ENCODE measurements at regions not wholly inside any gene's neighbourhood (a gene's known extent, or its start where the extent isn't known, plus 50 kb on each side); places are given as distances from the start of the nearest gene placed in this dataset.

DNA sequence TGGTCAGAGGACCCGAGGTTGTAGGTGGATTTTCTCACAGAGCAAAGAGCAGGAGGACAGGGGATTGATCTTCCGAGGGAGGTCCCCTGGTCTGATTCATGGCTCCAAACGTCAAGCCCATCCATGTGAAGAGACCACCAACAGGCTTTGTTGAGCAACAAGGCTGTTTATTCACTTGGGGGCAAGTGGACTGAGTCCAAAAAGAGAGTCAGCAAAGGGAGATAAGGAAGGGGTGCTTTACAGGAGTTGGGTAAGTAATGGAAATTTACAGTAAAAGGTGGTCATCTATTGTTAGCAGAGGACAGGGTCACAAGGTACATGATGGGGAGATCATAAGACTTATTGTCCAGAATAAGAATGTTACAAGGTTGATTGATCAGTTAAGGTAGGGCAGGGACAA is 2285.8 kb downstream of the TP53TG3F start:
- DNase-seq (ENCODE audit: low read depth in 4 of 4, low spot score in 3 of 4): no peak

DNA sequence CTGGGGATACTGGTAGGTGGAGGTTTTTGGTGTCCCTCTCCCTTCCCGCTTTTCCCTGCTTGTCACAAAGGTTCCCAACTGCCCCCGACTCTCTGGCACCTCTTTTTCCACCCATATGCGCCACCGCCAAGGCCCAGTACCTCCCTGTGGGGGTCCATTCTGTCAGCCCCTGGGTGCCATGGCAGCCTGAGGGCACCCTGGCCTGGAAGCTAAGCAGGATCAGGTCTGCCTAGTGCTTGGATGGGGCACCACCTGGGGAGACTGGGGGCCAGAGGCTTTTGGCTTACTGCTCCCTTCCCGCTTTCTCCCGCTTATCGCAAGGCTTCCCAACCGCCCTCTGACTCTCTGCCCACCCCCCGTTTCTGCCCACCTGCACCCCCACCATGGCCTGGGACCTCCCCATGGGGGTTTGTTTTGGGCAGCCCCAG is 2286.4 kb downstream of the TP53TG3F start:
- DNase-seq (ENCODE audit: low read depth in 4 of 4, low spot score in 3 of 4): no peak

DNA sequence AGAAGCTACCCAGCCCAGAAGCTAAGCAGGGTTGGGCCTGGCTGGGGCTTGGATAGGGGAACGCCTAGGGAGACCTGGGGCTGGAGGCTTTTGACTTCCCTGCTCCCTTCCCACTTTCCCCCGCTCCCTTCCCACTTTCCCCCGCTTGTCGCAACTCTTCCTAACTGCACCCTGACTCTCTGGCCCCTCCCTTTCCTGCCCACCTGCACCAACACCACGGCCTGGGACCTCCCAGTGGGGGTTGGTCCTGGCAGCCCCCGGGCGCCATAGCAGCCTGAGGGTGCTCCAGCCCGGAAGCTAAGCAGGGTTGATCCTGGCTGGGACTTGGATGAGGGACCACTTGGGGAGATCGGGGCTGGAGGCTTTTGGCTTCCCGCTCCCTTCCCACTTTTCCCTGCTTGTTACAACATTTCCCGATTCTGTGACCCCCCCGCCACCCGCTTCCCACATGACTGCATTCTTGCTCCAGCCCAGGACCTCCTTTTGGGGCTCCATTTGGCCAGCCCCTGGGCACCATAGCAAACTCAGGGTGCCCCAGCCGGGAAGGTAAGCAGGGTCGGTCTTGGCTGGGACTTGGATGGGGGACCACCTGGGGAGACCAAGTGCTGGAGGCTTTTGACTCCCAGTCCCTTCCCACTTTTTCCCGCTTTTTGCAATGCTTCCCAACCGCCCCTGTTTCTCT is 2287.0 kb downstream of the TP53TG3F start:
- no peak for DNase-seq (ENCODE audit: low read depth in 4 of 4, low spot score in 3 of 4)

DNA sequence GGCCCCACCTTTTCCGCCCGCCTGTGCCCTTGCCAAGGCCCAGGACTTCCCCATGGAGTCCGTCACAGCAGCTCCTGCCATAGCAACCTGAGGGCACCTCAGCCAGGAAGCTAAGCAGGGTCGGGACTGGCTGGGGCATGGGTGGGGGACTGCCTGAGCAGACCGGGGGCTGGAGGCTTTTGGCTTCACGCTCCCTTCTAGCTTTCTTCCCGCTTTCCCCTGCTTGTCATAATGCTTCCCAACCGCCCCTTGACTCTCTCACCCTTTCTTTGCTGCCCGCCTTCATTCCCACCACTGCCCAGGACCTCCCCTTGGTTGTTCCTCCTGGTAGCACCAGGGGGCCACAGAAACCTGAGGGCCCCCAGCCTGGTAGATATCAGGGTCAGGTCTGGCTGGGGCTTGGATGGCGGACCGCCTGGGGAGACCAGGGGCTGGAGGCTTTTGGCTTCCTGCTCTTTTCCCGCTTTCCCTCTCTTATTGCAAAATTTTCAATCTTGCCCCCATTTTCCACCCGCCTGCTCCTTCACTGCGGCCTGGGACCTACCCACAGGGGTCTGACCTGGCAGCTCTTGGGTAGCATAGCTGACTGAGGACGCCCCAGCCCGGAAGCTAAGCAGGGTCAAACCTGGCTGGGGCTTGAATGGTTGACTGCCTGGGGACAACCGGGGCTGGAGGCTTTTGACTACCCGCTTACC is 2287.7 kb downstream of the TP53TG3F start:
- DNase-seq (ENCODE audit: low read depth in 4 of 4, low spot score in 3 of 4): no peak

DNA sequence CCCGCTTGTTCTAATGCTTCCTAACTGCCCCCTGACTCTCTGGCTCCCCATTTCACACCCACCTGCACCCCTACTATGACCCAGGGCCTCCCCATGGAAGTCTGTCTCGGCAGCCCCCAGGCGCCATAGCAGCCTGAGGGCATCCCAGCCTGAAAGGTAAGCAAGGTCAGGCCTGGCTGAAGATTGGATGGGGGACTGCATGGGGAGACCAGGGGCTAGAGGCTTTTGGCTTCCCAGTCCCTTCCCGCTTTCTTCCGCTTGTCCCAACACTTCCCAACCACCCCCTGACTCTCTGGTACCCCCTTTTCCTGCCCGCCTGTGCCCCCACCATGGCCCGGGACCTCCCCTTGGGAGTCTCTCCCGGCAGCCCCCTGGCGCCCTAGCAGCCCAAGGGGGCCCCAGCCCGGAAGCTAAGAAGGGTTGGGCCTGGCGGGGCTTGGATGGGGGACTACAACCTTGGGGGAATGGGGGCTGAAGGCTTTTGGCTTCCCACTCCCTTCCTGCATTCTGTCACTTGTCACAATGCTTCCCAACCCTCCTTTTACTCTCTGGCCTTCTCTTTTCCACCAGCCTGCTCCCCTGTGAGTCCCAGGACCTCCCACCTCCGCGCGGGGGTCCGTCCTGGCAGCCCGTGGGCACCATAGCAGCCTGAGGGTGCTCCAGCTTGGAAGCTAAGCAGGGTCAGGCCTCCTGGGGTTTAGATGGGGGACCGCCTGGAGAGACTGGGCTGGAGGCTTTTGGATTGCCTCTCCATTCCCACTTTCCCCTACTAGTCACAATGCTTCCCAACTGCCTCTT is 2288.4 kb downstream of the TP53TG3F start:
- no peak for DNase-seq (ENCODE audit: low read depth in 4 of 4, low spot score in 3 of 4)

DNA sequence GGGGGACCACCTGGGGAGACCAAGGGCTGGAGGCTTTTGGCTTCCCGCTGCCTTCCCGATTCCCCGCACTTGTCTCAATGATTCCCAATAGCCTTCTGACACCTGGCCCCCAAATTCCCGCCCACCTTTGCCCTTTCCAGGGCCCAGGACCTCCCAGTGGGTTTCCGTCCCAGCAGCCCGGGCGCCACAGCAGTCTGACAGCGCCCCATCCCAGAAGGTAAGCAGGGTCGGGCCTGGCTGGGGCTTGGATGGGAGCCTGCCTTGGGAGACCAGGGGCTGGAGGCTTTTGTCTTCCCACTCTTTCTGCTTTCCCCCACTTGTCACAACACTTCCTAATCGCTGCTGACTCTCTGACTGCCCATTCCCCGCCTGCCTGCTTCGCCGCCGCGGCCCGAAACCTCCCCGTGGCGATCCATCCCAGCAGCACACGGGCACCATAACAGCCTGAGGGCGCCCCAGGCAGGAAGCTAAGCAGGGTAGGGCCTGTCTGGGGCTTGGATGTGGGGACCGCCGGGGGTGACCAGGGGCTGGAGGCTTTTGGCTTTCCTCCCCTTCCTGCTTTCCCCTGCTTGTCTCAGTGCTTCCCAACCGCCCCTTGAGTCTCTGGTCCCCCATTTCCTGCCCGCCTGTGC is 2289.3 kb downstream of the TP53TG3F start:
- no peak for DNase-seq (ENCODE audit: low read depth in 4 of 4, low spot score in 3 of 4)

DNA sequence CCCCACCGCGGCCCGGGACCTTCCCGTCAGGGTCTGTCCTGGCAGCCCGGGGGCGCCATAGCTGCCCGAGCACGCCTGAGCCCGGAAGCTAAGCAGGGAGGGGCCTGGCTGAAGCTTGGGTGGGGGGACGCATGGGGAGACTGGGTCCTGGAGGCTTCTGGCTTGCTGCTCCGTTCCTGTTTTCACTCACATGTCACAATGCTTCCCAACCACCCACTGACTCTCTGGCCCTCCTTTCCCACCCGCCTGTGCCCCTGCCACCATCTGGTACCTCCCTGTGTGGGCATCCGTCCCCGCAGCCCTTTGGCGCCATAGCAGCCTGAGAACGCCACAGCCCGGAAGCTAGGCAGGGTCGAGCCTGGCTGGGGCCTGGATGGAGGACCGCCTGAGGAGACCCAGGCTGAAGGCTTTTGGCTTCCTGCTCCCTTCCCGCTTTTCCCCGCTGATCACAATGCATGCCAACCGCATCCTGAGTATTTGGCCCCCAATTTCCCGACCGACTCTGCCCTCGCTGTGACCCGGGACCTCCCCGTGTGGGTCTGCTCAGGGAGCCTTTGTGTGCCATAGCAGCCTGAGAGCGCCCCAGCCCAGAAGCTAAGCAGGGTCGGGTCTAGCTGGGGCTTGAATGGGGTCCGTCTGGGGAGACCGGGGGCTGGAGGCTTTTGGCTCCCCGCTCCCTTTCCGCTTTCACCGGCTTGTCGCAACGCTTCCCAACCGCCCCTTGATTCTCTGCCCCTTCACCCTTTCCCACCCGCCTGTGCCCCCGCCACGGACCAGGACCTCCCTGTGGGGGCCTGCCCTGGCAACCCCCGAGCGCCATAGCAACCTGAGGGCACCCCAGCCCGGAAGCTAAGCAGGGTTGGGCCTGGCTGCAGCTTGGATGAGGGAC is 2290.1 kb downstream of the TP53TG3F start:
- DNase-seq (ENCODE audit: low read depth in 4 of 4, low spot score in 3 of 4): no peak

DNA sequence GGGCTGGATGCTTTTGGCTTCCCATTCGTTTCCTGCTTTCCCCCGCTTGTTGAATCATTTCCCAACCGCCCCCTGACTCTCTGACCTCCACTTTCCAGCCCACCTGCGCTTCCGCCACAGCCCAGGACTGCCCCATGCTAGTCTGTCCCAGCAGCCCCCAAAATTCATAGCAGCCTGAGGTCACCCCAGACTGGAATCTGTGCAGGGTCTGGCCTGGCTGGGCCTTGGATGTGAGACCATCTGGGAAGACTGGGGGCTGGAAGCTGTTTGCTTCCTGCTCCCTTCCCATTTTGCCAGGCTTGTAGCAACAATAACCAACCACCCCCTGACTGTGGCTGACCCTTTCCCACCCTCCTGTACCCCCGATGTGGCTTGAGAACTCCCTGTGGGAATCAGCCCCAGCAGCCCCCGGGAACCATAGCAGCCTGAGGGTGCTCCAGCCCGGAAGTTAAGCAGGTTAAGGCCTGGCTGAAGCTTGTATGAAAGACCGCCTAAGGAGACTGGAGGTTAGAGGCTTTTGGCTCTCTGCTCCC is 2290.8 kb downstream of the TP53TG3F start:
- DNase-seq (ENCODE audit: low read depth in 4 of 4, low spot score in 3 of 4): no peak

DNA sequence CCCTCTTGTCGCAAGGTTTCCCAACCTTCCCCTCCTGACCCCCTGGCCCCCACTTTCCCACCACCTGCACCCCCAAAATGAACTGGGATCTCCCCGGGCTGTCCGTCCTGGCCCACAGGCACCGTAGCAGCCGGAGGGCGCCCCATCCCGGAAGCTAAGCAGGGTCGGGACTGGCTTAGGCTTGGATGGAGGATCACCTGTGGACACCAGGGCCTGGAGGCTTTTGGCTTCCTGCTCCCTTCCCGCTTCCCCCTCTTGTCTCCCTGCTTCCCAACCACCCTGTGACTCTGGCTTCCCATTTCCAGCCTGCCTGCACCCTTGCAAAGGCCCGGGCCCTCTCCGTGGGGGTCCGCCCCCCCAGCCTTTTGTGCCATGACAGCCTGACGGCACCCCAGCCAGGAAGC is 2291.3 kb downstream of the TP53TG3F start:
- DNase-seq (ENCODE audit: low read depth in 4 of 4, low spot score in 3 of 4): no peak

DNA sequence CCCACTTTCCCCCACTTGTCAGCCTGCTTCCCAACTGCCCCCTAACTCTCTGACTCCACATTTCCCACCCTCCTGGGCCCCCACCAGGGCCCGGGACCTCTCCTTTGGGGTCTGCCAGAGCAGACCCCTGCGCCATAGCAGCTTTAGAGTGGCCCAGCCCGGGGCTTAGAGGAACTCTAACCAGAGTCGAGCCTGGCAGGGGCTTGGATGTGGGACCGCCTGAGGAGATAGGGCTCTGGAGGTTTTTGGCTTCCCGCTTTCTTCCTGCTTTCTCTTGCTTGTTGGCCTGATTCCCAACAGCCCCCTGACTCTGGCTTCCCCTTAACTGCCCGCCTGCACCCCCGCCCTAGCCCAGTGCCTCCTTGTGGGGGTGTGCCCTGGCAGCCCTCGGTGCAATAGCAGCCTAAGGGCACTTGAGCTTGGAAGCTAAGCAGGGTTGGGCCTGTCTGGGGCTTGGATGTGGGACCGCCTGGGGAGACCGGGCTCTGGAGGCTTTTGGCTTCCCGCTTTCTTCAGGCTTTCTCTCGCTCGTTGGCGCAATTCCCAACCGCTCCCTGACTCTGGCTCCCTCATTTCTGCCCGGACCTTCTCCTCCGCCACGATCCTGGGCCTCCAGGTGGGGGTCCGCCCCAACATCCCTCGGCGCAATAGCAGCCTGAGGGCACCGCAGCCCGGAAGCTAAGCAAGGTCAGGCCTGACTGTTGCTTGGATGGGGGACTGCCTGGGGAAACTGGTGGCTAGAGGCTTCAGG is 2292.0 kb downstream of the TP53TG3F start:
- no peak for DNase-seq (ENCODE audit: low read depth in 4 of 4, low spot score in 3 of 4)

DNA sequence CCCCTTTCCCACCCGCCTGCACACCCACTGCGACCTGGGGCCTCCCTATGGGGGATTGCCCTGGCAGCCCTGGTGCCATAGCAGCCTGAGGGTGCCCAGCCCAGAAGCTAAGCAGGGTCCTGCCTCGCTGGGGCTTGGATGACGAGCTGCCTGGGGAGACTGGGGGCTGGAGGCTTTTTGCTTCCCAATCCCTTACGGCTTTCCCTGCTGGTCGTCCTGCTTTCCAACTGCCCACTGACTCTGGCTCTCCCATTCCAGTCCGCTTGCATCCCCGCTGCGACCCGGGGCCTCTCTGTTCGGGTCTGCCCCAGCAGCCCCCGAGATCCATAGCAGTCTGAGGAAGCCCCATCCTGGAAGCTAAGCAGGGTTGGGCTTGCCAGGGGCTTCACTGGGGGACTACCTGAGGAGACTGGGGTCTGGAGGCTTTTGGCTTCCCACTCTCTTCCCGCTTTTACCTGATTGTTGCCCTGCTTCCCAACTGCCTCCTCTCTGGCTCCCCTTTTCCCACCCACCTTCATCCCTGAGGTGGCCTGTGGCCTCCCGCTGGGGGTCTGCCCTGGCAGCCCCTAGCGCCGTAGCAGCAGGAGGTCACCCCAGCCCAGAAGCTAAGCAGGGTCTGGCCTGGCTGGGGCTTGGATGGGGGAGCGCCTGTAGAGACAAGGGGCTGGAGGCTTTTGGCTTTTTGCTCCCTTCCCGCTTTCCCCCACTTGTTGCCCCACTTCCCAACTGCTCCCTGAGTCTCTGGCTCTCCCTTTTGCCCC is 2292.8 kb downstream of the TP53TG3F start:
- DNase-seq (ENCODE audit: low read depth in 4 of 4, low spot score in 3 of 4): no peak

DNA sequence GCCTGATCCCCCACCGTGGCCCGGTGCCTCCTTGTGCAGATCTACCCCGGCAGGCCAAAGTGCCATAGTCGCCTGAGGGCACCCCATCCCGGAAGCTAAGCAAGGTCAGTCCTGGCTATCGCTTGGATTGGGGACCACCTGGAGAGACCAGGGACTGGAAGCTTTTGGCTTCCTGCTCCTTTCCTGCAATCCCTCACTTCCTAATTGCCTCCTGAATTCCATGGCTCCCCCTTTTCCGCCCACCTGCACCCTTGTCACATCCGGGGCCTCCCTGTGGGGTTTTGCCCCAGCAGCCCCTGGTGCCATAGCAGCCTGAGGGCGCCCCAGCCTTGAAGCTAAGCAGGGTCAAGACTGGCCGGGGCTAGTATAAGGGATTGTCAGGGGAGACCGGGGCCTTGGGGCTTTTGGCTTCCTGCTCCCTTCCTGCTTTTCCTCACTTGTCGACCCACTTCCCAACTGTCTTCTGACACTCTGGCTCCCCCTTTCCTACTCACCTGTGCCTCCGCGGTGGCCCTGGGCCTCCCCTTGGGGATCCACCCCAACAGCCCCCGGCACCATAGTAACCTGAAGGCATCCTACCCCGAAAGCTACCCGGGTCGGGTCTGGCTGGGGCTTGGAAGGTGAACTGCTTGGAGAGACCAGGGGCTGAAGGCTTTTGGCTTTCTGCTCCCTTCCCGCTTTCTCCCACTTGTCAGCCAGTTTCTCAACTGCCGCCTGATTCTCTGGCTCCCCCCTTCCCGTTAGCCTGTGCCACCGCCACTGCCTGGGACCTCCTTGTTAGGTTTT is 2293.6 kb downstream of the TP53TG3F start:
- DNase-seq (ENCODE audit: low read depth in 4 of 4, low spot score in 3 of 4): no peak

DNA sequence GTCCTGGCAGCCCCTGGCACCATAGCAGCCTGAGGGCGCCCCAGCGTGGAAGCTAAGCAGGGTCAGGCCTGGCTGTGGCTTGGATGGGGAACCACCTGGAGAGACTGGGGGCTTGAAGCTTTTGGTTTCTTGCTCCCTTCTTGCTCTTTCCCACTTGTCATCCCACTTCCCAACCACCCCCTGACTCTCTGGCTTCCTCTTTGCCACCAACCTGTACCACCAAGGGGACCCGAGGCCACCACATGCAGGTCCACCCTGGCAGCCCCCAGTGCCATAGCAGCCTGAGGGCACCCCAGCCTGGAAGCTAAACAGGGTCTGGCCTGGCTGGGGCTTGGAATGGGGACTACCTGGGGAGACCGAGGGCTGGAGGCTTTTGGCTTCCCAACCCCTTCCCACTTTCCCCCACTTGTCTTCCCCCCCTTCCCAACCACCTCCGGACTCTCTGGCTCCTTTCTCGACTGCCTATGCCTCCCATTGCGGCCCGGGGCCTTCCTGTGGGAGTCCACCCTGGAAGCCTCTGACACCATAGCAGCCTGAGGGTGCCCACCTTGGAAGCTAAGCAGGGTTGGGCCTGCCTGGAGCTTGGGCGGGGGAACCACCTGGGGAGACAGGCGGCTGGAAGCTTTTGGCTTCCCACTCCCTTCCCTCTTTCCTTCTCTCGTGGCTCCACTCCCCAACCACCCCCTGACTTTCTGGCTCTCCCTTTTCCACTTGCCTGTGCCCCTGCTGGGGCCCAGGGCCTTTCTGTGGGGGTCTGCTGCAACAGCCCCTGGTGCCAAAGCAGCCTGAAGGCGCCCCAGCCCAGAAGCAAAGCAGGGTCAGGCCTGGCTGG is 2294.4 kb downstream of the TP53TG3F start:
- DNase-seq (ENCODE audit: low read depth in 4 of 4, low spot score in 3 of 4): no peak

DNA sequence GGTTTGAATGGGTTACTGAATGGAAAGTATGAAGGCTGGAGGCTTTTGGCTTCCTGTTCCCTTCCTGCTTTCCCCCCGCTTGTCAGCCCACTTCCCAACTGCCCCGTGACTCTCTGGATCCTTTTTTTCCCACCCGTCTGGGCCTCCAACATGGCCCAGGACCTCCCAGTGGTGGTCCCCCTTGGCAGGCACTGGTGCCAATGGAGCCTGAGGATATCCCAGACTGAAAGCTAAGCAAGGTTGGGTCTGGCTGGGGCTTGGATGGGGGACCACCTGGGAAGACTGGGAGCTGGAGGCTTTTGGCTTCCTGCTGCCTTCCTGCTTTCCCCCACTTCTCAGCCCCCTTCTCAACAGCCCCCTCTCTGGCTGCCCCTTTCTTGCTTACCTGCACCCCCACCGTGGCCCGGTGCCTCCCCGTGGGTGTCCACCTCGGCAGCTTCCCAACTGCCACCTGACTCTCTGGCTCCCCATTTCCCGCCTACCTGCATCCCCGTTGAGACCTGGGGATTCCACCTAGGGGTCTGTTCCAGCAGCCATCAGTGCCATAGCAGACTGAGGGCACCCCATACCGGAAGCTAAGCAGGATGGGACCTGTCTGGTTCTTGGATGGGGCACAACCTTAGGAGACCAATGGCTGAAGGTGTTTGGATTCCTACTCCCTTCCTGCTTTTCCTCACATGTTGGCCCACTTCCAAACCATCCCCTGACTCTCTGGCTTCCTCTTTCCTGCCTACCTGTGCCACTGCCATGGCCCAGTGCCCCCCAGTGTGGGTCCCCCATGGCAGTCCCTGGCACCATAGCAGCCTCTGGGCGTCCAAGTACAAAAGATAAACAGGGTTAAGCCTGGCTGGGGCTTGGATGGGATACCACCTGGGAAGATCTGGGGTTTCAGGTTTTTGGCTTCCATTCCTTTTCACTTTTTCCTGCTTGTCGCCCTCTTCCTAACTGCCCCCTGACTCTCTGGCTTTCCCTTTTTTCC is 2295.3 kb downstream of the TP53TG3F start:
- no peak for DNase-seq (ENCODE audit: low read depth in 4 of 4, low spot score in 3 of 4)

DNA sequence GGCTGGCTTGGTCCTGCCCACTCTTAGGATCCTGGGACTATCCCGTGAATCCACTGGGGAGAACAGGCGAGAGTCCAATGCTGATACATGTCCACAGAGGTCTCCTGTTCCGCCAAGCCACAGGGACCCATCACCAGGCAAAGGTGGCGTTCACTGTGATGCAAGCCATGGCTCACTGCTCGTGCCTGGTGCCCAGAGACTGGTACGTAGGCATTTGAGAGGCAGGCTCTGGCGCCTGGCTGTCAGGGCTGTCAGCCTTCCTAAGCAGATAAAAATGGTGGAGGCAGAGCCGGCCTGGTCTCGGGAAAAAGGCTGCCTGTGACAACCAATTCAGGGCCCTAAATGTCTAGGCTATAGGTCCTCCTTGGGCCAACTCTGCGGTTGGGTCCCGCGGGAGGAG is 2329.0 kb downstream of the TP53TG3F start:
- DNase-seq (ENCODE audit: low read depth in 4 of 4, low spot score in 3 of 4): no peak
